ENCODE measurements at regions not wholly inside any gene's neighbourhood (a gene's known extent, or its start where the extent isn't known, plus 50 kb on each side); places are given as distances from the start of the nearest gene placed in this dataset.

- TF ChIP-seq POLR2A (IDR thresholded peaks at IDR 0.05) (no peak), CTCF (IDR thresholded peaks at IDR 0.05) (no peak)
Observed at GRCh38 chr4:147057611-147058190, 112.0 kb upstream of the TTC29 start.
